Activated T-cell treated with anti-CD3 and anti-CD28 coated beads, Interleukin-2, amount 50 U/mL, for 24 hours (primary cell): ENCODE measurements at regions not wholly inside any gene's neighbourhood (a gene's known extent, or its start where the extent isn't known, plus 50 kb on each side); places are given as distances from the start of the nearest gene placed in this dataset.
"Not testable (repeated sequence)": the region's sequence is repeated elsewhere in the genome, so short reads cannot be mapped to it uniquely, and the experiment has no call there.

ENCODE experiments used
- DNase-seq: peaks from one replicate; pipeline ENCODE4 v3.0.0-alpha.2; 2020
- H3K27ac Mint-ChIP-seq: 2 replicates; pipeline ENCODE4 v1.8.0; 2020; ENCODE audit warnings: mild to moderate bottlenecking, mixed read lengths
- H3K27me3 Mint-ChIP-seq: 2 replicates; pipeline ENCODE4 v1.8.0; 2020; ENCODE audit warnings: mixed read lengths
- H3K36me3 Mint-ChIP-seq: 2 replicates; pipeline ENCODE4 v1.8.0; 2020; ENCODE audit warnings: low read depth, mixed read lengths
- H3K4me1 Mint-ChIP-seq: 2 replicates; pipeline ENCODE4 v1.8.0; 2020; ENCODE audit warnings: low read depth, mixed read lengths
- H3K4me3 Mint-ChIP-seq: 2 replicates; pipeline ENCODE4 v1.8.0; 2020; ENCODE audit warnings: mild to moderate bottlenecking, moderate library complexity, mixed read lengths
- H3K9me3 Mint-ChIP-seq: 2 replicates; pipeline ENCODE4 v1.8.0; 2020; ENCODE audit warnings: mixed read lengths

- no peaks in the 10 kb centered on the region for H3K27me3 Mint-ChIP-seq
- no peaks in the 10 kb centered on the region for H3K4me1 Mint-ChIP-seq
- H3K27ac Mint-ChIP-seq, result no peak overlapping the region
- no peak overlapping the region for H3K4me3 Mint-ChIP-seq
- no peaks in the 10 kb centered on the region for H3K36me3 Mint-ChIP-seq
- no peak for DNase-seq
- peaks cover 14% of the 10 kb centered on the region for H3K9me3 Mint-ChIP-seq
Observed at GRCh38 chr4:33954759-33955158, 2289.6 kb downstream of the ARAP2 start.

GRCh38 chr4:33959519-33959918 is 2284.8 kb downstream of the ARAP2 start:
- Mint-ChIP-seq H3K4me3 (no peak overlapping the region), H3K9me3 (peaks cover 12% of the 10 kb centered on the region), H3K27ac (no peak overlapping the region), H3K36me3 (no peaks in the 10 kb centered on the region), H3K27me3 (no peaks in the 10 kb centered on the region), H3K4me1 (no peaks in the 10 kb centered on the region)
- DNase-seq, result no peak

GRCh38 chr4:33961761-33962160 is 2282.6 kb downstream of the ARAP2 start:
- no peak for DNase-seq
- Mint-ChIP-seq H3K27ac (no peak overlapping the region), H3K4me3 (no peak overlapping the region), H3K36me3 (no peaks in the 10 kb centered on the region), H3K27me3 (no peaks in the 10 kb centered on the region), H3K9me3 (peaks cover 10% of the 10 kb centered on the region), H3K4me1 (no peaks in the 10 kb centered on the region)

GRCh38 chr4:33966808-33967207 is 2277.5 kb downstream of the ARAP2 start:
- Mint-ChIP-seq H3K4me3 (no peak overlapping the region), H3K27ac (no peak overlapping the region), H3K4me1 (no peaks in the 10 kb centered on the region), H3K27me3 (no peaks in the 10 kb centered on the region), H3K9me3 (peaks cover 26% of the 10 kb centered on the region), H3K36me3 (no peaks in the 10 kb centered on the region)
- no peak for DNase-seq

DNA sequence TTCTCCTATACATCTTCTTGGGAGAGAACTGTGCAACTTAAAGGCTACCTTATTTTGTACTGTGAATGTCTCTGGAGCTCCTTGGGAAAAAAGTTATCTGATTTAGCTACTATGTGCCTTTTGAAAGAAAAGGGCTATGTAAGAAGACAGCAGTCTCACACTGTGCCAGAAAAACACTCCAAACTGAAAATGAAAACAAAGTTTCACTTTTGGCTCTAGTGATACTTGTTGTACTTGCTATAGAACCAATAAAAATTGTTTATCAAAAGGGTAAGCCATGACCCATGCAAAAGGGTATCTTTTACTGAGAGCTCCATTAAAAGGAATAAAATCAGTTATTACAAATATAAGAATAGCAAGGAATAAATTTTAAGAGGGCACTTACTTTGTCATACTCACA is 2270.0 kb downstream of the ARAP2 start:
- no peaks in the 10 kb centered on the region for H3K27me3 Mint-ChIP-seq
- peaks cover 20% of the 10 kb centered on the region for H3K9me3 Mint-ChIP-seq
- H3K4me3 Mint-ChIP-seq, result no peak overlapping the region
- no peaks in the 10 kb centered on the region for H3K36me3 Mint-ChIP-seq
- DNase-seq, result no peak
- H3K4me1 Mint-ChIP-seq, result no peaks in the 10 kb centered on the region
- no peak overlapping the region for H3K27ac Mint-ChIP-seq

GRCh38 chr4:33975995-33976394 is 2268.3 kb downstream of the ARAP2 start:
- Mint-ChIP-seq H3K4me1 (no peaks in the 10 kb centered on the region), H3K4me3 (no peak overlapping the region), H3K9me3 (peaks cover 19% of the 10 kb centered on the region), H3K27me3 (no peaks in the 10 kb centered on the region), H3K36me3 (no peaks in the 10 kb centered on the region), H3K27ac (no peak overlapping the region)
- no peak for DNase-seq

DNA sequence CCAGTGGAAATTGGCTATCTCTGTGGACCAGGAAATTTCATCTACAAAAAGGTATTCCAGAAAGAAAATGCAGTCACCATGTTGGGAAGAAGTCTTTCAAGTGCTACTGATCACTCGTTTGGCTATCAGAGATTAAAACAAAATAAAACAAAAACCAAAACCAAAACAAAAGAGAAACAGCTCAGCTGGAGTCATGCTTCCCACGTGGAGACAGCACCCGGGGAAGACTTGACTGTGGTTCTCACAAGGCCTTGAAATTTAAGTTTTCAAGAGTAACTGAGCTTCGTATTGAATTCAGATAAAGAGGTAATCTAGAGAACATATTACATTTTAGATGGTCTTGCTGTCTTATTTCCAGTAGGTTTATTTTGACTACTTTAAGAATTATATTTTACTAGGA is 2264.5 kb downstream of the ARAP2 start:
- H3K4me3 Mint-ChIP-seq, H3K4me1 Mint-ChIP-seq, H3K27me3 Mint-ChIP-seq, H3K36me3 Mint-ChIP-seq, H3K27ac Mint-ChIP-seq, DNase-seq: not testable (repeated sequence)
- H3K9me3 Mint-ChIP-seq, result peaks cover 17% of the 10 kb centered on the region

DNA sequence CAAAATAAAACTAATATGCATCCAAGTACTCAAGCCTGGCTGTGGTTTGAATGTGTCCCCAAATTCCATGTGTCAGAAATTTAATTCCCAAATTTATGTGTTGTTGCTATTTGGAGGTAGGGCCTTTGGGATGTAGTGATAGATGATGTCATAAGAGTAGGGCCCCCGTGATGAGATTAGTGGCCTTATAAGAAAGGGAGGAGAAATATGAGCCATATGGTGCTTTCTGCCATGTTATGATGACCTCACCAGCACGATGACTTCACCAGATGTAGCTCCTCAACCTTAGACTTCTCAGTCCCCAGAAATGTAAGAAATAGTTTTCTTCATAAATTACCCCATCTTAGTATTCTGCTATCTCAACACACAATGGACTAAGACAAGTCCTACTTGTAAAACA is 2264.0 kb downstream of the ARAP2 start:
- no peaks in the 10 kb centered on the region for H3K27me3 Mint-ChIP-seq
- H3K4me1 Mint-ChIP-seq, result no peaks in the 10 kb centered on the region
- no peak for DNase-seq
- H3K4me3 Mint-ChIP-seq, result no peak overlapping the region
- H3K27ac Mint-ChIP-seq, result no peak overlapping the region
- H3K36me3 Mint-ChIP-seq, result no peaks in the 10 kb centered on the region
- peaks cover 17% of the 10 kb centered on the region for H3K9me3 Mint-ChIP-seq

DNA sequence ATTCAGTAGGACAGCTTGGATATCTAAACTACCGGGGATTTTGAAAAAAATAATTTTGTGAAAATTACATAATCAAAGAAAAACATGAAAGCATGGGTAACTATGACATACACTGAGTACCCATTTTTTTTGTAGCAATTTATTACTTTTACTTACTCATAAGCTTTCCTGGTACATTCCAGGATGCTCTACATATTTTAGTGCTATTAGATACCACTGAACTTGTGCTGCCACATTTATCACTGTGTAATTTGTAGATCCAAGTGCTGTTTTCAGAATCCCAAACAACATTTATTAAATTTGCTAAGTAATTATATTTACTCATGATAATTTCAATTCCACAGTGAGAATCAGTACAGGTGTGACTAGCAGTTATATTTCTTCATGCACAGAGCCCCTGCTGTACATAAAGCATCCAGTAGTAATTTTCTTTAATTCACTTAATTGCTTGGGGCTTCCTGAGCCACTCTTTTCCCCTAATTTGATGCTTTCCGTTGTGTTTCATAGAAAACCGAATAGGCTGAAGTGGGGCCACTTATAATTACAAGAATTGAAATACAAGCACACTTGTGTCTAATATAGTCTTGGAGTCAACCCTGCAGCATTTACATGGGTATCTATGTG is 2254.4 kb downstream of the ARAP2 start:
- H3K27me3 Mint-ChIP-seq, result no peaks in the 10 kb centered on the region
- H3K36me3 Mint-ChIP-seq, result no peaks in the 10 kb centered on the region
- no peak overlapping the region for H3K4me3 Mint-ChIP-seq
- DNase-seq, result no peak
- H3K9me3 Mint-ChIP-seq, result peaks cover 10% of the 10 kb centered on the region
- no peak overlapping the region for H3K27ac Mint-ChIP-seq
- no peaks in the 10 kb centered on the region for H3K4me1 Mint-ChIP-seq

DNA sequence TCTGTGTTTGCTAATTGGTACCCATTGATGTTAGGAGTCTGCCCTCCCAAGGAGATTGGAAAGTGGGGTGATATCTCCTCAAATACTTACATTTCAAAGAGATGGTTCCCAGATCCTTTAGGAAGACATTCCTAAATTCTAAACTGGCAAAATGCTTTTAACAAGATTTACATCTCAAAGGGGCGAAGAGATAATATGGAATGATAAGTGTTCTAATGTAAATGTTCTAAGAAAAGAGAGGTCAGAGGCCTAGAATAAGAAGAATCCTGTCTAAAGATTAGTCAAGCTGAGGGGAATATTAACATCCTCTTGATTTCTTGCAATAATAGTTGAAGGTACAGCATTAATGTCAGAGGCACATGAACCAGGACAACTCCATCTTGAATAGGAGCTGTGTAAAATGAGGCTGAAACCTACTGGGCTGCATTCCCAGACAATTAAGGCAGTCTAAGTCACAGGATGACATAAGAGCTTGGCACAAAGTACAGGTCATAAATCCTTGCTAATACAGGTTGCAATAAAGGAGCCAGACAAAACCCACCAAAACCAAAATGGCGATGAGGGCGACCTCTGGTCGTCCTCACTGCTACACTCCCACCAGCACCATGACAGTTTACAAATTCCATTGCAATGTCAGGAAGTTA is 2248.1 kb downstream of the ARAP2 start:
- Mint-ChIP-seq H3K27ac (no peak overlapping the region), H3K4me3 (no peak overlapping the region), H3K4me1 (no peaks in the 10 kb centered on the region), H3K27me3 (no peaks in the 10 kb centered on the region), H3K36me3 (no peaks in the 10 kb centered on the region), H3K9me3 (peaks cover 7% of the 10 kb centered on the region)
- no peak for DNase-seq

DNA sequence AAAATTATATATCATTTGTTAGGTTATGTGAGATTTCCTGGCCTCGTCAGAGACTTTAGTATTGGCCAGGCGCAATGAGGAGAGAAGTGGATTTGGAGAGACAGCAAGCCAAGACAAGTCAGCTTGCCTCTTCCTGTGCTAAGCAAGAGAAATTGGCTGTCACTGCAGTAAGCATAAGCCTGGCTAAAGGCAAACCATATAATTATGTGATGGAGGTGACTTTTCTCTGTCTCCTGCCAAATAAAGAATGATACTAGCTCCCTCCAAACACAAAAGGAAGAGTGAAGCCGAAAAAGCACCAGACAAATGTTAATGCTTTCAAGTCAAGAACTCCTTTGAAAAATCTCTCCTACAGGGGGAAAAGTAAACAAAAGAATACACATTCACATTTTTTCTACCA is 2246.0 kb downstream of the ARAP2 start:
- H3K4me3 Mint-ChIP-seq, result no peak overlapping the region
- H3K27me3 Mint-ChIP-seq, result no peaks in the 10 kb centered on the region
- H3K27ac Mint-ChIP-seq, result no peak overlapping the region
- H3K9me3 Mint-ChIP-seq, result peaks cover 5% of the 10 kb centered on the region
- no peak for DNase-seq
- no peaks in the 10 kb centered on the region for H3K36me3 Mint-ChIP-seq
- H3K4me1 Mint-ChIP-seq, result no peaks in the 10 kb centered on the region

DNA sequence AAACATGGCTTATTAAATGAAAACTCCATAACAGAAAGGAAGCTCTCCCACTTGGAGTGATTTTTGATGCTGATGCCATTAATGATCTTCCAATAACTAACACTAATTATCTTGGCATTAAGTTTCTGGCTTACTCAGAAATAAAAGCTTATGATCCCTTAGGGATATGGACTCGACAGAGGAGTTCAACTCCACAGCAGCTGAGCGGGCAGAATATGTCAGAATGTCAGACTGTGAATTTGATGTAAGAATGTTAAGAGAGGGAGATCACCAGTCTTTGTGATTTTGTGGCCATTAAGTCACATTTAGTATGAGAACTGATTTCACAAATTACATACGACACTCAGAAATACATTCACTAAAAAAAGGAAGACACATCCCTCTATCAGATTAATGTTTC is 2244.0 kb downstream of the ARAP2 start:
- no peaks in the 10 kb centered on the region for H3K36me3 Mint-ChIP-seq
- H3K4me1 Mint-ChIP-seq, result no peaks in the 10 kb centered on the region
- no peak overlapping the region for H3K4me3 Mint-ChIP-seq
- no peak for DNase-seq
- no peaks in the 10 kb centered on the region for H3K27me3 Mint-ChIP-seq
- H3K9me3 Mint-ChIP-seq, result peaks cover 5% of the 10 kb centered on the region
- no peak overlapping the region for H3K27ac Mint-ChIP-seq

- H3K27me3 Mint-ChIP-seq, H3K36me3 Mint-ChIP-seq, DNase-seq, H3K4me3 Mint-ChIP-seq, H3K27ac Mint-ChIP-seq, H3K4me1 Mint-ChIP-seq, H3K9me3 Mint-ChIP-seq: not testable (repeated sequence)
Observed at GRCh38 chr4:34006540-34006939, 2237.8 kb downstream of the ARAP2 start.

DNA sequence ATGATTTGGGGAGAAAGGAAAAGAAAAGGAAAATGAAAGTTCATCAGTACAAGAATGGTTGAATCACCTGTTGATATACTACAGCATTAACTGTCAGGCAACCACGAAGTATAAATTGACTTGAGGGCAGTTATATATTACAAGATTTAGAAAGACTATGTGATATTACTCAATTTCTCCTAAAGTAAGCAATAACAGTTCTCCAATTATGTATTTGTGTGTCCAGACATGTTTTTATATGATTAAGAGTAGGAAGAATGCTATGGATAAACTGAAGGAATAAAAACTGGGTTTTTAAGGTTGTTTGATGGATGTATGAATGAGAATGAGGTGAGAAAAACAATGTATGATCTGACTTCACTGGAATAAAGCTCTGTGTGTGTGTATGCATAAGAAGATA is 2234.4 kb downstream of the ARAP2 start:
- no peak overlapping the region for H3K4me3 Mint-ChIP-seq
- no peak for DNase-seq
- H3K27ac Mint-ChIP-seq, result no peak overlapping the region
- peaks cover 7% of the 10 kb centered on the region for H3K9me3 Mint-ChIP-seq
- no peaks in the 10 kb centered on the region for H3K36me3 Mint-ChIP-seq
- no peaks in the 10 kb centered on the region for H3K27me3 Mint-ChIP-seq
- H3K4me1 Mint-ChIP-seq, result no peaks in the 10 kb centered on the region

GRCh38 chr4:34010751-34011519 is 2233.4 kb downstream of the ARAP2 start:
- no peak overlapping the region for H3K27ac Mint-ChIP-seq
- H3K27me3 Mint-ChIP-seq, result no peaks in the 10 kb centered on the region
- DNase-seq, result no peak
- H3K4me1 Mint-ChIP-seq, result no peaks in the 10 kb centered on the region
- peaks cover 7% of the 10 kb centered on the region for H3K9me3 Mint-ChIP-seq
- no peaks in the 10 kb centered on the region for H3K36me3 Mint-ChIP-seq
- no peak overlapping the region for H3K4me3 Mint-ChIP-seq
